Naive thymus-derived CD4-positive, alpha-beta T cell (primary cell): ENCODE measurements at regions not wholly inside any gene's neighbourhood (a gene's known extent, or its start where the extent isn't known, plus 50 kb on each side); places are given as distances from the start of the nearest gene placed in this dataset.
"Not testable (repeated sequence)": the region's sequence is repeated elsewhere in the genome, so short reads cannot be mapped to it uniquely, and the experiment has no call there.

ENCODE experiments used
- ATAC-seq: fragments of 150-1000 bp; cut with Tn5 transposase; 2 replicates; pipeline ENCODE4 v1.10.0; 2021; ENCODE audit warnings: mild to moderate bottlenecking, moderate library complexity
- CTCF ChIA-PET: fragments of 350-600 bp; sonication (Branson Sonifier 250); formaldehyde crosslinking; loops from one replicate; lab custom pipeline; 2021; ENCODE audit warnings: antibody characterized with exemption; lab: Charles Lee
- POLR2A ChIA-PET: fragments of 350-600 bp; sonication (Branson Sonifier 250); formaldehyde crosslinking; loops from one replicate; lab custom pipeline; 2021; ENCODE audit warnings: antibody characterized with exemption, inconsistent platforms; lab: Charles Lee
- DNase-seq, 9 donors: peaks; one replicate each; pipeline versions ENCODE4 v3.0.0 to v3.0.0-alpha.2; 2020 to 2022; ENCODE audit warnings: mixed read lengths in 1 of 9
- H3K27ac ChIP-seq: one replicate; pipeline ENCODE4 v1.7.0; 2013; ENCODE audit warnings: mild to moderate bottlenecking, low read depth, low read length, moderate library complexity
- H3K27me3 ChIP-seq, 2 donors: one replicate each; pipeline ENCODE4 v1.7.0; 2013; ENCODE audit warnings: low read length in 2 of 2, mild to moderate bottlenecking in 2 of 2, moderate library complexity in 2 of 2; ENCODE audit not compliant: control insufficient read depth in 2 of 2, insufficient read depth in 2 of 2
- H3K36me3 ChIP-seq, 3 experiments: 1 replicate in 2 of 3; 2 replicates in 1 of 3; pipeline ENCODE4 v1.7.0; 2013; ENCODE audit warnings: low read length in 3 of 3, mild to moderate bottlenecking in 3 of 3, moderate library complexity in 1 of 3; ENCODE audit not compliant: insufficient read depth in 3 of 3, control insufficient read depth in 2 of 3
- H3K4me1 ChIP-seq, 2 donors: one replicate each; pipeline ENCODE4 v1.7.0; 2013; ENCODE audit warnings: low read length in 2 of 2, mild to moderate bottlenecking in 2 of 2, moderate library complexity in 1 of 2; ENCODE audit not compliant: control insufficient read depth in 2 of 2, insufficient read depth in 2 of 2
- H3K4me3 ChIP-seq: 2 replicates; pipeline ENCODE4 v1.7.0; 2013; ENCODE audit warnings: mild to moderate bottlenecking, low read length
- H3K9me3 ChIP-seq, 3 experiments: 1 replicate in 2 of 3; 2 replicates in 1 of 3; pipeline ENCODE4 v1.7.0; 2013; ENCODE audit warnings: low read length in 3 of 3; ENCODE audit not compliant: control insufficient read depth in 2 of 3
- H3K27ac Mint-ChIP-seq, 9 donors: one replicate each; pipeline ENCODE4 v1.8.0; 2020 to 2022; ENCODE audit warnings: mixed read lengths in 9 of 9, mild to moderate bottlenecking in 8 of 9, moderate library complexity in 5 of 9, inconsistent platforms in 2 of 9
- H3K27me3 Mint-ChIP-seq, 5 donors: one replicate each; pipeline ENCODE4 v1.8.0; 2021 to 2022; ENCODE audit warnings: mixed read lengths in 5 of 5, mild to moderate bottlenecking in 1 of 5
- H3K36me3 Mint-ChIP-seq, 5 donors: one replicate each; pipeline ENCODE4 v1.8.0; 2020 to 2022; ENCODE audit warnings: mixed read lengths in 5 of 5, mild to moderate bottlenecking in 3 of 5, inconsistent platforms in 1 of 5
- H3K4me1 Mint-ChIP-seq, 7 donors: one replicate each; pipeline ENCODE4 v1.8.0; 2020 to 2022; ENCODE audit warnings: mixed read lengths in 7 of 7, mild to moderate bottlenecking in 3 of 7, inconsistent platforms in 1 of 7
- H3K4me3 Mint-ChIP-seq, 10 donors: one replicate each; pipeline ENCODE4 v1.8.0; 2020 to 2022; ENCODE audit warnings: mild to moderate bottlenecking in 10 of 10, mixed read lengths in 10 of 10, moderate library complexity in 6 of 10, inconsistent platforms in 2 of 10
- H3K9me3 Mint-ChIP-seq, 11 donors: one replicate each; pipeline ENCODE4 v1.8.0; 2020 to 2022; ENCODE audit warnings: mixed read lengths in 11 of 11, mild to moderate bottlenecking in 4 of 11, inconsistent platforms in 1 of 11, moderate library complexity in 1 of 11
- intact Hi-C, 2 donors: fragments of 100-400 bp; cut with micrococcal nuclease; formaldehyde crosslinking; loops; one replicate each; pipeline ENCODE4 v1.15.1; 2023

GRCh38 chr1:143879757-143880536, 91.8 kb downstream of the FAM72C start:
- DNase-seq, CTCF ChIA-PET, H3K27ac Mint-ChIP-seq, H3K27ac ChIP-seq, intact Hi-C loops, H3K4me1 Mint-ChIP-seq, H3K9me3 ChIP-seq, H3K27me3 ChIP-seq, H3K9me3 Mint-ChIP-seq, H3K4me3 ChIP-seq, H3K36me3 Mint-ChIP-seq, H3K4me1 ChIP-seq, POLR2A ChIA-PET, H3K36me3 ChIP-seq, H3K27me3 Mint-ChIP-seq, H3K4me3 Mint-ChIP-seq: not testable (repeated sequence)
- ATAC-seq: peak; percentile 43

GRCh38 chr1:143875947-143876346, 95.8 kb downstream of the FAM72C start:
- DNase-seq, H3K36me3 Mint-ChIP-seq, H3K27ac ChIP-seq, H3K27me3 ChIP-seq, CTCF ChIA-PET, intact Hi-C loops, H3K4me3 ChIP-seq, H3K27me3 Mint-ChIP-seq, H3K9me3 Mint-ChIP-seq, ATAC-seq, H3K36me3 ChIP-seq, H3K4me1 ChIP-seq, H3K4me1 Mint-ChIP-seq, H3K4me3 Mint-ChIP-seq, H3K9me3 ChIP-seq, H3K27ac Mint-ChIP-seq, POLR2A ChIA-PET: not testable (repeated sequence)

- intact Hi-C loops, H3K9me3 Mint-ChIP-seq, H3K27me3 ChIP-seq, H3K4me3 Mint-ChIP-seq, POLR2A ChIA-PET, H3K27ac ChIP-seq, H3K36me3 ChIP-seq, H3K4me1 ChIP-seq, CTCF ChIA-PET, H3K36me3 Mint-ChIP-seq, H3K4me3 ChIP-seq, H3K4me1 Mint-ChIP-seq, H3K27me3 Mint-ChIP-seq, H3K27ac Mint-ChIP-seq, H3K9me3 ChIP-seq, DNase-seq: not testable (repeated sequence)
- ATAC-seq: peak; percentile 34
Observed at GRCh38 chr1:143874625-143875024, 97.2 kb downstream of the FAM72C start.

GRCh38 chr1:143873650-143874049, 98.1 kb downstream of the FAM72C start:
- H3K9me3 Mint-ChIP-seq, H3K4me3 ChIP-seq, H3K36me3 ChIP-seq, H3K4me3 Mint-ChIP-seq, DNase-seq, CTCF ChIA-PET, H3K27me3 Mint-ChIP-seq, intact Hi-C loops, H3K9me3 ChIP-seq, H3K36me3 Mint-ChIP-seq, ATAC-seq, H3K4me1 ChIP-seq, H3K27ac Mint-ChIP-seq, POLR2A ChIA-PET, H3K27me3 ChIP-seq, H3K27ac ChIP-seq, H3K4me1 Mint-ChIP-seq: not testable (repeated sequence)

GRCh38 chr1:143870388-143870787, 101.4 kb downstream of the FAM72C start:
- H3K27ac Mint-ChIP-seq, H3K9me3 ChIP-seq, H3K27me3 ChIP-seq, intact Hi-C loops, H3K4me1 ChIP-seq, DNase-seq, H3K27me3 Mint-ChIP-seq, POLR2A ChIA-PET, H3K4me3 Mint-ChIP-seq, H3K4me3 ChIP-seq, H3K36me3 Mint-ChIP-seq, CTCF ChIA-PET, H3K9me3 Mint-ChIP-seq, H3K36me3 ChIP-seq, ATAC-seq, H3K27ac ChIP-seq, H3K4me1 Mint-ChIP-seq: not testable (repeated sequence)

- H3K27me3 Mint-ChIP-seq, ATAC-seq, POLR2A ChIA-PET, H3K27me3 ChIP-seq, H3K4me1 Mint-ChIP-seq, intact Hi-C loops, H3K4me1 ChIP-seq, H3K9me3 Mint-ChIP-seq, H3K27ac Mint-ChIP-seq, H3K27ac ChIP-seq, CTCF ChIA-PET, H3K36me3 ChIP-seq, H3K36me3 Mint-ChIP-seq, H3K4me3 Mint-ChIP-seq, DNase-seq, H3K4me3 ChIP-seq, H3K9me3 ChIP-seq: not testable (repeated sequence)
Observed at GRCh38 chr1:143867590-143868220, 104.1 kb downstream of the FAM72C start.

GRCh38 chr1:143863901-143864520, 107.8 kb downstream of the FAM72C start:
- H3K36me3 Mint-ChIP-seq, H3K36me3 ChIP-seq, H3K4me3 ChIP-seq, H3K4me3 Mint-ChIP-seq, H3K4me1 ChIP-seq, H3K4me1 Mint-ChIP-seq, intact Hi-C loops, H3K27ac Mint-ChIP-seq, H3K9me3 Mint-ChIP-seq, CTCF ChIA-PET, POLR2A ChIA-PET, H3K27ac ChIP-seq, H3K9me3 ChIP-seq, H3K27me3 Mint-ChIP-seq, H3K27me3 ChIP-seq, DNase-seq: not testable (repeated sequence)
- peak; percentile 56 for ATAC-seq
